ENCODE measurements at regions not wholly inside any gene's neighbourhood (a gene's known extent, or its start where the extent isn't known, plus 50 kb on each side); places are given as distances from the start of the nearest gene placed in this dataset.

DNA sequence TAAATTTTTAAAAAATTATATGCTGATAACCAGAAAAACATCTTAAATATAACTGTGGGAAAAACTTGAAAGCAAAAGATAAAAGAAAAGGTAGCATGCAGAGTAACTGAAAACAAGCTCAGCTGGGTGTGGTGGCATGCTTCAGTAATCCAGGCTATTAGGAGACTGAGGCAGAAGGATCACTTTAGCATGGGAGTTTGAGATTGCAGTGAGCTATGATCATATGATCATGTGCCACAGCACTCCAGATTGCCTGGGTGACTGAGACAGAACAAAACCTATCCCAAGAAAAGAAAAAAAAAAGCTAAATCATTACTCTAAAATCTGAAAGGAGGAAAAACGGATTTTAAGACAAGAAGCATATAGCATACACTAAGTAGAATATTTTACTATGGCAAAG lies 1624.0 kb downstream of the AMY1C start:
- DNase-seq (ENCODE audit: low read depth) = no peak
- TF ChIP-seq, protein P1, sequence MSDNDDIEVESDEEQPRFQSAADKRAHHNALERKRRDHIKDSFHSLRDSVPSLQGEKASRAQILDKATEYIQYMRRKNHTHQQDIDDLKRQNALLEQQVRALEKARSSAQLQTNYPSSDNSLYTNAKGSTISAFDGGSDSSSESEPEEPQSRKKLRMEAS (IDR thresholded peaks at IDR 0.05; ENCODE audit: low read depth, low read length) = no peak
- TF ChIP-seq MYC (IDR thresholded peaks at IDR 0.05; ENCODE audit: low read depth, low read length) (no peak), POLR2A (IDR thresholded peaks at IDR 0.05; ENCODE audit: extremely low read depth, insufficient read length) (no peak)
- TF ChIP-seq, protein P2, sequence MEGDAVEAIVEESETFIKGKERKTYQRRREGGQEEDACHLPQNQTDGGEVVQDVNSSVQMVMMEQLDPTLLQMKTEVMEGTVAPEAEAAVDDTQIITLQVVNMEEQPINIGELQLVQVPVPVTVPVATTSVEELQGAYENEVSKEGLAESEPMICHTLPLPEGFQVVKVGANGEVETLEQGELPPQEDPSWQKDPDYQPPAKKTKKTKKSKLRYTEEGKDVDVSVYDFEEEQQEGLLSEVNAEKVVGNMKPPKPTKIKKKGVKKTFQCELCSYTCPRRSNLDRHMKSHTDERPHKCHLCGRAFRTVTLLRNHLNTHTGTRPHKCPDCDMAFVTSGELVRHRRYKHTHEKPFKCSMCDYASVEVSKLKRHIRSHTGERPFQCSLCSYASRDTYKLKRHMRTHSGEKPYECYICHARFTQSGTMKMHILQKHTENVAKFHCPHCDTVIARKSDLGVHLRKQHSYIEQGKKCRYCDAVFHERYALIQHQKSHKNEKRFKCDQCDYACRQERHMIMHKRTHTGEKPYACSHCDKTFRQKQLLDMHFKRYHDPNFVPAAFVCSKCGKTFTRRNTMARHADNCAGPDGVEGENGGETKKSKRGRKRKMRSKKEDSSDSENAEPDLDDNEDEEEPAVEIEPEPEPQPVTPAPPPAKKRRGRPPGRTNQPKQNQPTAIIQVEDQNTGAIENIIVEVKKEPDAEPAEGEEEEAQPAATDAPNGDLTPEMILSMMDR (IDR thresholded peaks at IDR 0.05; ENCODE audit: low read depth, low read length) = no peak
- H3K4me3 ChIP-seq (ENCODE audit: low read depth, low read length) = no peak overlapping the region

DNA sequence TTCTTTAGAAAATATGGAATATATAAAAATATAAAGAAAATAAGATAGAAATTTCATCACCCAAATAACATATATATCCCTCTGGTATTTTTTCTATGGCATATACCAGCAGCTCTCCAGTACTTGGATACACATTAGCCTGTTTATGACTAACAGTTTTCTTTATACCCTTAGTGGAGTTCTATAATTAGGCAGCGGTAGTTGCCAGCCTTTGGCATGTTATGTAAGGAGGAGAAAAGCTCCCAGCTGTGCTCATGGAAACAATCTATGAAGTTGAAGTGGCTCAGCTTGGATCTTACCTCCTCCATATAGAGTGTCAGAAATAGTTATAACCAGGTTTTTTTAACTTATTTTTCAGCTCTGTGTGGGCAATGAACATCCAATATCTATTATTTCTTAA lies 1636.8 kb downstream of the AMY1C start:
- H3K4me3 ChIP-seq (ENCODE audit: low read depth, low read length) = no peak overlapping the region
- TF ChIP-seq, protein P2 (IDR thresholded peaks at IDR 0.05; ENCODE audit: low read depth, low read length) = no peak
- TF ChIP-seq POLR2A (IDR thresholded peaks at IDR 0.05; ENCODE audit: extremely low read depth, insufficient read length) (no peak), MYC (IDR thresholded peaks at IDR 0.05; ENCODE audit: low read depth, low read length) (no peak)
- TF ChIP-seq, protein P1 (IDR thresholded peaks at IDR 0.05; ENCODE audit: low read depth, low read length) = no peak
- DNase-seq (ENCODE audit: low read depth) = no peak

- no peak for DNase-seq (ENCODE audit: low read depth)
- no peak overlapping the region for H3K4me3 ChIP-seq (ENCODE audit: low read depth, low read length)
- TF ChIP-seq, protein P1 (IDR thresholded peaks at IDR 0.05; ENCODE audit: low read depth, low read length) = no peak
- no peak for TF ChIP-seq POLR2A (IDR thresholded peaks at IDR 0.05; ENCODE audit: extremely low read depth, insufficient read length)
- no peak for TF ChIP-seq MYC (IDR thresholded peaks at IDR 0.05; ENCODE audit: low read depth, low read length)
- TF ChIP-seq, protein P2 (IDR thresholded peaks at IDR 0.05; ENCODE audit: low read depth, low read length) = no peak
Measured at GRCh38 chr1:105396001-105396400, 1646.3 kb downstream of the AMY1C start.

DNA sequence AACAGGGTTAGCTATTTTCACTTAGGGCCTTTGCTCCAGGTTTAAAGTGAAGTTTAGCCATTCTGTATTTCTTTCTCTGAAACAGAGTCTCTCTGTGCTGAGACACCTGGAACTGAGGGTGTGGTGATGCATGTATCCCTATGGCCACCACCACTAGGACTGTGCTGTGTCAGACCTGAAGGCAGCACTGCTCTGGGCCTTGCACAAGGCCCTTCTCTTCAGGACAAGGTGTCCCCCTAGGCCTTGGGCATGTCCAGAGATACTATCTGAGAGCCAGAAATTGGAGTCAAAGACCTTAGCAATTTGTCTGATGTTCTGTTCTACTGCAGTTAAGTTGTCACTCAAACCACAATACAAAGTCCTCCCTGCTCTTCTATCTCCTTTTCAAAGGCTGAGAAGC lies 1649.2 kb downstream of the AMY1C start:
- DNase-seq (ENCODE audit: low read depth) = no peak
- H3K4me3 ChIP-seq (ENCODE audit: low read depth, low read length) = no peak overlapping the region
- TF ChIP-seq POLR2A (IDR thresholded peaks at IDR 0.05; ENCODE audit: extremely low read depth, insufficient read length) = no peak
- no peak for TF ChIP-seq MYC (IDR thresholded peaks at IDR 0.05; ENCODE audit: low read depth, low read length)
- TF ChIP-seq, protein P1 (IDR thresholded peaks at IDR 0.05; ENCODE audit: low read depth, low read length) = no peak
- TF ChIP-seq, protein P2 (IDR thresholded peaks at IDR 0.05; ENCODE audit: low read depth, low read length) = no peak

DNA sequence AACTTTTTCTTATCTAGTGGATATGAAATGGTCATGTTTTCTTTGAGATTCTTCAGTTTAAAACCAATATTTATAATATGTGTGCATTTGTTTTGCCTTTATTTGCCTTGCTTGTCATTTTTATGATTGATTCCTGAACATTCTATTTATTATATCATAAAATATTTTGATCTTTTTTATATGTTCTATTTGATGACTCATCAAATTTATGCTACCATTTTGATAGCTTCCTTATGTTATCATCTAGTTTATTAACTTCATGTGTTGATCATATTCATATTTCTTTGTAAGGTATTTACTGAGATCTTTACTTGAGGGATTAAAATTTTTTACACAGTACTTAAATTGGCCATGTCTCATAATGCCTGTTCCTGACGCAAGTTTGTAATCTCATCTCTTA lies 1650.0 kb downstream of the AMY1C start:
- TF ChIP-seq MYC (IDR thresholded peaks at IDR 0.05; ENCODE audit: low read depth, low read length) (no peak), POLR2A (IDR thresholded peaks at IDR 0.05; ENCODE audit: extremely low read depth, insufficient read length) (no peak)
- TF ChIP-seq, protein P2 (IDR thresholded peaks at IDR 0.05; ENCODE audit: low read depth, low read length) = no peak
- TF ChIP-seq, protein P1 (IDR thresholded peaks at IDR 0.05; ENCODE audit: low read depth, low read length) = no peak
- no peak overlapping the region for H3K4me3 ChIP-seq (ENCODE audit: low read depth, low read length)
- DNase-seq (ENCODE audit: low read depth) = no peak

GRCh38 chr1:105416261-105416660 lies 1640.2 kb upstream of the PRMT6 start:
- DNase-seq (ENCODE audit: low read depth) = no peak
- TF ChIP-seq, protein P2 (IDR thresholded peaks at IDR 0.05; ENCODE audit: low read depth, low read length) = no peak
- no peak for TF ChIP-seq MYC (IDR thresholded peaks at IDR 0.05; ENCODE audit: low read depth, low read length)
- TF ChIP-seq, protein P1 (IDR thresholded peaks at IDR 0.05; ENCODE audit: low read depth, low read length) = no peak
- TF ChIP-seq POLR2A (IDR thresholded peaks at IDR 0.05; ENCODE audit: extremely low read depth, insufficient read length) = no peak
- no peak overlapping the region for H3K4me3 ChIP-seq (ENCODE audit: low read depth, low read length)
